Thoracic aorta (tissue), 2 donors: ENCODE measurements at regions not wholly inside any gene's neighbourhood (a gene's known extent, or its start where the extent isn't known, plus 50 kb on each side); places are given as distances from the start of the nearest gene placed in this dataset.

Experiments used
- ATAC-seq: fragments of 150-250 bp; one replicate; pipeline ENCODE4 v1.8.0; 2017; ENCODE audit warnings: low read depth; ENCODE audit not compliant: insufficient number of reproducible peaks, low FRiP score
- DNase-seq: peaks from one replicate; pipeline ENCODE4 v3.0.0-alpha.2; 2020; ENCODE audit warnings: low spot score
- H3K27ac ChIP-seq, 2 donors: fragments of 200-600 bp; sonication (generic); 1 replicate in 1 of 2; 2 replicates in 1 of 2; pipeline ENCODE4 v1.5.1; 2016; ENCODE audit warnings: mild to moderate bottlenecking in 2 of 2, moderate library complexity in 2 of 2
- H3K27me3 ChIP-seq: fragments of 200-600 bp; sonication (generic); replicated peaks from 2 replicates; pipeline ENCODE4 v1.6.0; 2016; ENCODE audit warnings: mild to moderate bottlenecking; ENCODE audit not compliant: insufficient read depth
- H3K36me3 ChIP-seq: fragments of 200-600 bp; sonication (generic); one replicate; pipeline ENCODE4 v1.5.1; 2016
- H3K4me1 ChIP-seq, 2 donors: fragments of 200-600 bp; sonication (generic); 1 replicate in 1 of 2; 2 replicates in 1 of 2; pipeline versions ENCODE4 v1.5.1 to v1.6.0; 2016; ENCODE audit warnings: low read depth in 2 of 2, mild to moderate bottlenecking in 1 of 2; ENCODE audit not compliant: control insufficient read depth in 1 of 2
- H3K4me3 ChIP-seq: fragments of 200-600 bp; sonication (generic); 2 replicates; pipeline ENCODE4 v1.5.1; 2016; ENCODE audit warnings: mild to moderate bottlenecking
- H3K9me3 ChIP-seq: fragments of 200-600 bp; sonication (generic); 2 replicates; pipeline ENCODE4 v1.5.1; 2016
- TF ChIP-seq, protein P1 (sequence below): fragments of 200-600 bp; sonication (generic); IDR thresholded peaks from one replicate; pipeline ENCODE4 v1.5.1; 2019; ENCODE audit warnings: antibody characterized with exemption

- Histone ChIP-seq H3K4me1 (peaks cover 27 to 69% of the 10 kb centered on the region in 2 donors), H3K27me3 (no peaks in the 10 kb centered on the region), H3K27ac (peak overlapping the region; percentile 80 to 93), H3K4me3 (peak overlapping the region; percentile 58), H3K9me3 (no peaks in the 10 kb centered on the region), H3K36me3 (no peaks in the 10 kb centered on the region)
- peak; percentile 48 for ATAC-seq
- TF ChIP-seq, protein P1, sequence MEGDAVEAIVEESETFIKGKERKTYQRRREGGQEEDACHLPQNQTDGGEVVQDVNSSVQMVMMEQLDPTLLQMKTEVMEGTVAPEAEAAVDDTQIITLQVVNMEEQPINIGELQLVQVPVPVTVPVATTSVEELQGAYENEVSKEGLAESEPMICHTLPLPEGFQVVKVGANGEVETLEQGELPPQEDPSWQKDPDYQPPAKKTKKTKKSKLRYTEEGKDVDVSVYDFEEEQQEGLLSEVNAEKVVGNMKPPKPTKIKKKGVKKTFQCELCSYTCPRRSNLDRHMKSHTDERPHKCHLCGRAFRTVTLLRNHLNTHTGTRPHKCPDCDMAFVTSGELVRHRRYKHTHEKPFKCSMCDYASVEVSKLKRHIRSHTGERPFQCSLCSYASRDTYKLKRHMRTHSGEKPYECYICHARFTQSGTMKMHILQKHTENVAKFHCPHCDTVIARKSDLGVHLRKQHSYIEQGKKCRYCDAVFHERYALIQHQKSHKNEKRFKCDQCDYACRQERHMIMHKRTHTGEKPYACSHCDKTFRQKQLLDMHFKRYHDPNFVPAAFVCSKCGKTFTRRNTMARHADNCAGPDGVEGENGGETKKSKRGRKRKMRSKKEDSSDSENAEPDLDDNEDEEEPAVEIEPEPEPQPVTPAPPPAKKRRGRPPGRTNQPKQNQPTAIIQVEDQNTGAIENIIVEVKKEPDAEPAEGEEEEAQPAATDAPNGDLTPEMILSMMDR, result no peak
- DNase-seq, result peak; percentile 25
Measured at GRCh38 chr18:22604390-22604985, 186.8 kb upstream of the CTAGE1 start.

- Histone ChIP-seq H3K27me3 (no peaks in the 10 kb centered on the region), H3K36me3 (no peaks in the 10 kb centered on the region), H3K4me1 (peaks cover 32 to 74% of the 10 kb centered on the region in 2 donors), H3K9me3 (no peaks in the 10 kb centered on the region), H3K4me3 (peak overlapping the region; percentile 58), H3K27ac (peak overlapping the region; percentile 80 to 93)
- ATAC-seq (no peak), DNase-seq (no peak)
- TF ChIP-seq, protein P1, result no peak
Measured at GRCh38 chr18:22604986-22605421, 187.3 kb upstream of the CTAGE1 start.

DNA sequence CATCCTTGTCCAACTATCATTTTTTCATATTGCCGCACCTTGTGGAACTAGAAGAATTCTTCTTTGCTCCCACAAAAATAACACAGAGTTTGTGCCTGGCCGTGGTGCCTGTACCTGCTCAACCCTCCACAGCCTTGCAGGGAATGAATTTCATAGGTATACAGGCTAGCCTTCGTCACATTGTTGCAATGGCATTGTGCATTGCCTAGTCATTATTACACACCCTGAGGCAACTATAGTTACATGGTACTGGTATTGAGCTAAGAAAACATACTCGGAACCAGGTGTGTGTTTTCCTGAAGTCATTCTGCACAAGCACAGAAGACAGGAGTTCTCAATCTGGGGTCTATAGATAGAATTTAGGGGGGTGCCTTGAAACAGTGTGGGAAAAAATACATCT is 188.0 kb upstream of the CTAGE1 start:
- TF ChIP-seq, protein P1, result no peak
- DNase-seq (no peak), ATAC-seq (no peak)
- peak overlapping the region; percentile 80 to 93 for H3K27ac ChIP-seq
- no peaks in the 10 kb centered on the region for H3K9me3 ChIP-seq
- H3K36me3 ChIP-seq, result no peaks in the 10 kb centered on the region
- H3K27me3 ChIP-seq, result no peaks in the 10 kb centered on the region
- no peak overlapping the region for H3K4me3 ChIP-seq
- peaks cover 35 to 81% of the 10 kb centered on the region in 2 donors for H3K4me1 ChIP-seq

GRCh38 chr18:22606563-22607283 is 189.0 kb upstream of the CTAGE1 start:
- TF ChIP-seq, protein P1, result no peak
- peak; percentile 22 for DNase-seq
- no peaks in the 10 kb centered on the region for H3K9me3 ChIP-seq
- H3K27me3 ChIP-seq, result no peaks in the 10 kb centered on the region
- H3K4me3 ChIP-seq, result no peak overlapping the region
- peaks cover 35 to 81% of the 10 kb centered on the region in 2 donors for H3K4me1 ChIP-seq
- peak overlapping the region; percentile 80 to 93 for H3K27ac ChIP-seq
- H3K36me3 ChIP-seq, result no peaks in the 10 kb centered on the region
- peak; percentile 68 for ATAC-seq

DNA sequence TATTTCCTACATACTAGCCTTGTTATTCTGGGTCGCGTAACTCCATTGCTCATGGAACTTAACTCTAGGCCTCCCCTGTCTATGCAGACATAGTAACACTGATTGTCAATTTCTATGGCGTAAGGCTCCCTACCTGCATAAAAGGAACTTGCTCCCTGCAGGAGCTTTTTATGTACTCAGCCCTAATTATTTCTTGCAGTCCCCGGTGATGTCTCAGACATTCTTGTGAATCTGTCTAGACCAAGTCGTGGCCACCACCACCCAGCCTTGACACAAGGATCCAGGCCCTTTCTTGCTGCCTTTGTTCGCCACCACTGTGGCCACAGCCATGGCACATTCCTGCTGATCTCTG is 189.5 kb upstream of the CTAGE1 start:
- H3K36me3 ChIP-seq, result no peaks in the 10 kb centered on the region
- peak overlapping the region; percentile 80 to 93 for H3K27ac ChIP-seq
- H3K27me3 ChIP-seq, result no peaks in the 10 kb centered on the region
- peaks cover 35 to 81% of the 10 kb centered on the region in 2 donors for H3K4me1 ChIP-seq
- H3K9me3 ChIP-seq, result no peaks in the 10 kb centered on the region
- ATAC-seq (no peak), DNase-seq (no peak)
- TF ChIP-seq, protein P1, result no peak
- H3K4me3 ChIP-seq, result no peak overlapping the region
